IMR-90 (cell line): ENCODE measurements at regions not wholly inside any gene's neighbourhood (a gene's known extent, or its start where the extent isn't known, plus 50 kb on each side); places are given as distances from the start of the nearest gene placed in this dataset.

ENCODE experiments used
- ATAC-seq: fragments of 200-7000 bp; cut with Tn5 transposase; 2 replicates; pipeline ENCODE4 v1.9.1; 2020; ENCODE audit warnings: low read depth, mild to moderate bottlenecking, moderate library complexity
- BruUV-seq: library from RNA; stranded (reverse); fragments of 400-500 nt; replicated peaks from 2 replicates; lab custom pipeline; 2021; lab: Mats Ljungman, UMichigan
- CTCF ChIA-PET: fragments of 300-600 bp; formaldehyde crosslinking; extraction: SDS; loops from one replicate; lab custom pipeline; 2021; ENCODE audit warnings: antibody characterized with exemption; lab: Yijun Ruan, JAX
- POLR2A ChIA-PET: fragments of 300-600 bp; sonication (Branson Sonifier 250); formaldehyde crosslinking; loops from one replicate; lab custom pipeline; 2022; ENCODE audit warnings: antibody characterized with exemption; ENCODE audit not compliant: unreplicated experiment; lab: Charles Lee
- DNase-seq: peaks from one replicate; pipeline ENCODE4 v3.0.0; 2013
- H2AFZ ChIP-seq: replicated peaks from 2 replicates; pipeline ENCODE3; 2013; ENCODE audit warnings: low read length, mild to moderate bottlenecking; ENCODE audit not compliant: poor library complexity
- H2AK5ac ChIP-seq: 2 replicates; pipeline ENCODE4 v1.6.1; 2013; ENCODE audit warnings: low read depth, low read length, inconsistent platforms
- H2AK9ac ChIP-seq: replicated peaks from 2 replicates; pipeline ENCODE3; 2013; ENCODE audit warnings: mild to moderate bottlenecking, low read depth, low read length, moderate library complexity; ENCODE audit not compliant: poor library complexity
- H2BK120ac ChIP-seq: 2 replicates; pipeline ENCODE4 v1.6.1; 2013; ENCODE audit warnings: low read depth, low read length, inconsistent platforms
- H2BK15ac ChIP-seq: 3 replicates; pipeline ENCODE4 v1.6.1; 2013; ENCODE audit warnings: low read depth, low read length, inconsistent platforms
- H2BK20ac ChIP-seq: 2 replicates; pipeline ENCODE4 v1.6.1; 2013; ENCODE audit warnings: low read depth, mild to moderate bottlenecking, inconsistent platforms, low read length, moderate library complexity
- H2BK5ac ChIP-seq: 2 replicates; pipeline ENCODE4 v1.6.1; 2013; ENCODE audit warnings: mild to moderate bottlenecking, low read depth, low read length, inconsistent platforms; ENCODE audit not compliant: poor library complexity, severe bottlenecking
- H3K14ac ChIP-seq: replicated peaks from 2 replicates; pipeline ENCODE4 v1.6.1; 2013; ENCODE audit warnings: low read depth, low read length, inconsistent platforms
- H3K18ac ChIP-seq: 2 replicates; pipeline ENCODE4 v1.6.1; 2013; ENCODE audit warnings: low read depth, low read length, control low read depth
- H3K23ac ChIP-seq: 2 replicates; pipeline ENCODE4 v1.6.1; 2013; ENCODE audit warnings: low read depth, low read length, inconsistent platforms
- H3K27ac ChIP-seq: 2 replicates; pipeline ENCODE4 v1.5.1; 2013; ENCODE audit warnings: mild to moderate bottlenecking, control low read depth, low read length; ENCODE audit not compliant: insufficient read depth
- H3K27me3 ChIP-seq: 2 replicates; pipeline ENCODE4 v1.6.1; 2013; ENCODE audit warnings: low read length; ENCODE audit not compliant: control insufficient read depth, insufficient read depth
- H3K36me3 ChIP-seq: 2 replicates; pipeline ENCODE4 v1.6.1; 2013; ENCODE audit warnings: low read length, mixed read lengths; ENCODE audit not compliant: control insufficient read depth, insufficient read depth
- H3K4ac ChIP-seq: 2 replicates; pipeline ENCODE4 v1.6.1; 2013; ENCODE audit warnings: low read depth, low read length, inconsistent platforms
- H3K4me1 ChIP-seq: 2 replicates; pipeline ENCODE4 v1.6.1; 2013; ENCODE audit warnings: low read length, mixed read lengths; ENCODE audit not compliant: control insufficient read depth, insufficient read depth
- H3K4me2 ChIP-seq: 2 replicates; pipeline ENCODE4 v1.6.1; 2013; ENCODE audit warnings: low read depth, mild to moderate bottlenecking, control low read depth, low read length, moderate library complexity
- H3K4me3 ChIP-seq: 2 replicates; pipeline ENCODE4 v1.5.1; 2013; ENCODE audit warnings: low read depth, mild to moderate bottlenecking, control low read depth, low read length, moderate library complexity; ENCODE audit not compliant: insufficient read depth
- H3K56ac ChIP-seq: 2 replicates; pipeline ENCODE4 v1.6.1; 2013; ENCODE audit warnings: low read length, inconsistent platforms; ENCODE audit not compliant: insufficient read depth; ENCODE audit errors: extremely low read depth
- H3K79me1 ChIP-seq, 2 experiments: 2 replicates each; pipeline ENCODE4 v1.6.1; 2013; ENCODE audit warnings: low read length in 2 of 2, inconsistent platforms in 1 of 2, low read depth in 1 of 2
- H3K9ac ChIP-seq: 2 replicates; pipeline ENCODE4 v1.6.1; 2013; ENCODE audit warnings: low read depth, low read length, control low read depth
- H3K9me1 ChIP-seq: 2 replicates; pipeline ENCODE4 v1.6.1; 2013; ENCODE audit warnings: low read length, inconsistent platforms; ENCODE audit not compliant: insufficient read depth
- H3K9me3 ChIP-seq: 2 replicates; pipeline ENCODE4 v1.6.1; 2013; ENCODE audit warnings: low read length; ENCODE audit not compliant: control insufficient read depth, insufficient read depth
- H4K20me1 ChIP-seq: 2 replicates; pipeline ENCODE4 v1.6.1; 2013; ENCODE audit warnings: low read length, inconsistent platforms; ENCODE audit not compliant: insufficient read depth
- H4K5ac ChIP-seq: 2 replicates; pipeline ENCODE4 v1.6.1; 2013; ENCODE audit warnings: mild to moderate bottlenecking, low read depth, low read length, control low read depth
- H4K8ac ChIP-seq, 2 experiments: 2 replicates each; pipeline ENCODE4 v1.6.1; 2013; ENCODE audit warnings: low read depth in 2 of 2, low read length in 2 of 2, control low read depth in 1 of 2, inconsistent platforms in 1 of 2
- H4K91ac ChIP-seq: 2 replicates; pipeline ENCODE4 v1.6.1; 2013; ENCODE audit warnings: low read depth, low read length, inconsistent platforms; ENCODE audit not compliant: insufficient read depth
- CEBPB ChIP-seq: IDR thresholded peaks from 2 replicates; pipeline ENCODE4 v1.6.1; 2012; ENCODE audit warnings: low read depth, low read length, improper control_type of control experiment
- MXI1 ChIP-seq: IDR thresholded peaks from 2 replicates; pipeline ENCODE4 v1.6.1; 2012; ENCODE audit warnings: low read depth, mild to moderate bottlenecking, low read length, moderate library complexity, borderline replicate concordance
- POLR2A ChIP-seq: IDR thresholded peaks from 2 replicates; pipeline ENCODE4 v1.6.1; 2012; ENCODE audit warnings: mild to moderate bottlenecking, low read depth, low read length
- WGBS, 2 experiments: methylation state at CpG; one replicate each; pipeline versions ENCODE4 v1.1.5 to v1.1.7; 2013; ENCODE audit warnings: missing lambda C conversion rate in 2 of 2; ENCODE audit not compliant: insufficient read length in 1 of 2; ENCODE audit errors: extremely low coverage in 2 of 2; 5-methylcytosine and 5-hydroxymethylcytosine counted together
- dilution Hi-C: fragments of 300-500 bp; cut with HindIII; formaldehyde crosslinking; loops from one replicate; pipeline ENCODE4 v1.14.3; 2018; ENCODE audit warnings: low sequenced_read_pairs; ENCODE audit not compliant: unreplicated experiment
- in situ Hi-C: fragments of 300-500 bp; cut with MboI; formaldehyde crosslinking; loops from 3 replicates; pipeline ENCODE4 v1.14.3; 2019; ENCODE audit warnings: low sequenced_read_pairs, inconsistent platforms, mixed read lengths
- intact Hi-C: fragments of 100-400 bp; cut with micrococcal nuclease; formaldehyde crosslinking; loops from 2 replicates; pipeline ENCODE4 v1.10.0; 2022
- TF ChIP-seq, protein P1 (sequence below): fragments of 150-350 bp; IDR thresholded peaks from 2 replicates; pipeline ENCODE4 v1.6.1; 2017; ENCODE audit warnings: mild to moderate bottlenecking, antibody characterized with exemption, low read length, low read depth

DNA sequence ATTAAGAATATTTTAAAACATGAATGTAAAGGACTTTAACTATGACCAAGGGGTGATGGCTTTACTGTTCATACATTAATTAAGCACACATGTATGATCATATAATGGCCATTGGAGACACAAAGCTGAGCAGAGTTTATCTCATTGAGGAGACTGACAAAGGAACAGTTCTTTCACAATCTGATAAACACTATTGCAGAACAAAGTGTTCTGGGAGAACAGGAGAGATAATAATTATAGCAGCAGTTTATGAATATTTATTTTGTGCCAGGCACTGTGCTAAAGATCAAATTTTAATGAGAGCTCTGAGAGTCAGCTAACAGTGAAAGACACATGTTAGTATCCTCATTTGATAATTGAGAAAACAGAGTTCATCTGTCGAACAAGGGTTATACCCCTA, 242.4 kb upstream of the NR3C2 start:
- Histone ChIP-seq H2AK9ac (no peak overlapping the region), H2AFZ (no peak overlapping the region), H2BK5ac (no peak overlapping the region), H4K20me1 (no peaks in the 10 kb centered on the region), H3K56ac (no peak overlapping the region), H3K36me3 (no peaks in the 10 kb centered on the region), H3K4me2 (no peak overlapping the region), H2BK15ac (no peak overlapping the region), H3K23ac (no peak overlapping the region), H3K14ac (no peak overlapping the region), H4K91ac (no peak overlapping the region), H3K4ac (no peak overlapping the region), H2BK120ac (no peak overlapping the region), H3K27ac (no peak overlapping the region), H3K18ac (no peak overlapping the region), H3K79me1 (no peaks in the 10 kb centered on the region), H3K9me1 (no peaks in the 10 kb centered on the region), H3K9ac (no peak overlapping the region), H2AK5ac (no peak overlapping the region), H2BK20ac (no peak overlapping the region), H4K5ac (no peak overlapping the region), H4K8ac (no peak overlapping the region), H3K4me1 (no peaks in the 10 kb centered on the region), H3K27me3 (no peaks in the 10 kb centered on the region; the same call in 1 of the 2 replicates), H3K4me3 (no peak overlapping the region), H3K9me3 (no peaks in the 10 kb centered on the region)
- intact Hi-C loops = no loop called here
- in situ Hi-C loops = no loop called here
- no CpG with 5 or more reads among the region's 1 CpG for WGBS, 2 experiments
- ATAC-seq = no peak
- POLR2A ChIA-PET = no interaction called here
- BruUV-seq = no TSS peak
- CTCF ChIA-PET = no interaction called here
- TF ChIP-seq MXI1 = no peak
- TF ChIP-seq CEBPB = no peak
- TF ChIP-seq POLR2A = no peak
- TF ChIP-seq, protein P1, sequence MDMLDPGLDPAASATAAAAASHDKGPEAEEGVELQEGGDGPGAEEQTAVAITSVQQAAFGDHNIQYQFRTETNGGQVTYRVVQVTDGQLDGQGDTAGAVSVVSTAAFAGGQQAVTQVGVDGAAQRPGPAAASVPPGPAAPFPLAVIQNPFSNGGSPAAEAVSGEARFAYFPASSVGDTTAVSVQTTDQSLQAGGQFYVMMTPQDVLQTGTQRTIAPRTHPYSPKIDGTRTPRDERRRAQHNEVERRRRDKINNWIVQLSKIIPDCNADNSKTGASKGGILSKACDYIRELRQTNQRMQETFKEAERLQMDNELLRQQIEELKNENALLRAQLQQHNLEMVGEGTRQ = no peak
- DNase-seq = no peak
- dilution Hi-C loops = no loop called here
